ENCODE measurements at regions not wholly inside any gene's neighbourhood (a gene's known extent, or its start where the extent isn't known, plus 50 kb on each side); places are given as distances from the start of the nearest gene placed in this dataset.

GRCh38 chr12:9392842-9393241, 184.6 kb upstream of the PZP start:
- Histone ChIP-seq H3K9me3 (no peaks in the 10 kb centered on the region), H3K27me3 (no peaks in the 10 kb centered on the region), H3K27ac (no peak overlapping the region), H3K36me3 (no peaks in the 10 kb centered on the region), H3K4me1 (no peaks in the 10 kb centered on the region), H3K4me3 (no peak overlapping the region)
- TF ChIP-seq CTCF (IDR thresholded peaks at IDR 0.05) = no peak
- DNase-seq = no peak
- intact Hi-C loops (cut with DNase I; ENCODE audit: low total_unique reads) = no loop called here

- no peak overlapping the region for H3K4me3 ChIP-seq
- no peaks in the 10 kb centered on the region for H3K27me3 ChIP-seq
- no peak overlapping the region for H3K27ac ChIP-seq
- TF ChIP-seq CTCF (IDR thresholded peaks at IDR 0.05) = no peak
- no peaks in the 10 kb centered on the region for H3K36me3 ChIP-seq
- no peaks in the 10 kb centered on the region for H3K9me3 ChIP-seq
- intact Hi-C loops (cut with DNase I; ENCODE audit: low total_unique reads) = no loop called here
- no peak for DNase-seq
- no peaks in the 10 kb centered on the region for H3K4me1 ChIP-seq
These were observed 183.6 kb upstream of the PZP start for GRCh38 chr12:9391815-9392214.

GRCh38 chr12:9390761-9391160, 182.6 kb upstream of the PZP start:
- Histone ChIP-seq H3K27me3 (no peaks in the 10 kb centered on the region), H3K4me3 (no peak overlapping the region), H3K36me3 (no peaks in the 10 kb centered on the region), H3K4me1 (no peaks in the 10 kb centered on the region), H3K27ac (no peak overlapping the region), H3K9me3 (no peaks in the 10 kb centered on the region)
- no peak for TF ChIP-seq CTCF (IDR thresholded peaks at IDR 0.05)
- DNase-seq = no peak
- intact Hi-C loops (cut with DNase I; ENCODE audit: low total_unique reads) = no loop called here

- H3K9me3 ChIP-seq = no peaks in the 10 kb centered on the region
- H3K36me3 ChIP-seq = no peaks in the 10 kb centered on the region
- no peak for TF ChIP-seq CTCF (IDR thresholded peaks at IDR 0.05)
- intact Hi-C loops (cut with DNase I; ENCODE audit: low total_unique reads) = no loop called here
- H3K27ac ChIP-seq = no peak overlapping the region
- H3K4me3 ChIP-seq = no peak overlapping the region
- DNase-seq = no peak
- H3K27me3 ChIP-seq = no peaks in the 10 kb centered on the region
- H3K4me1 ChIP-seq = no peaks in the 10 kb centered on the region
These were observed 181.6 kb upstream of the PZP start for GRCh38 chr12:9389796-9390195.

GRCh38 chr12:9388379-9388778, 180.2 kb upstream of the PZP start:
- no peak overlapping the region for H3K27ac ChIP-seq
- no peak for TF ChIP-seq CTCF (IDR thresholded peaks at IDR 0.05)

GRCh38 chr12:9387450-9387849, 179.3 kb upstream of the PZP start:
- Histone ChIP-seq H3K36me3 (no peaks in the 10 kb centered on the region), H3K9me3 (no peaks in the 10 kb centered on the region), H3K27ac (no peak overlapping the region), H3K4me3 (no peak overlapping the region), H3K4me1 (no peaks in the 10 kb centered on the region), H3K27me3 (no peaks in the 10 kb centered on the region)
- TF ChIP-seq CTCF (IDR thresholded peaks at IDR 0.05) = no peak
- no peak for DNase-seq
- intact Hi-C loops (cut with DNase I; ENCODE audit: low total_unique reads) = no loop called here

More at GRCh38 chr12:9388379-9388778, 180.2 kb upstream of the PZP start:
- no peaks in the 10 kb centered on the region for H3K4me1 ChIP-seq
- no peak for DNase-seq
- intact Hi-C loops (cut with DNase I; ENCODE audit: low total_unique reads) = no loop called here
- H3K36me3 ChIP-seq = no peaks in the 10 kb centered on the region
- H3K27me3 ChIP-seq = no peaks in the 10 kb centered on the region
- no peaks in the 10 kb centered on the region for H3K9me3 ChIP-seq
- H3K4me3 ChIP-seq = no peak overlapping the region
